Endothelial cell of umbilical vein (primary cell): ENCODE measurements at regions not wholly inside any gene's neighbourhood (a gene's known extent, or its start where the extent isn't known, plus 50 kb on each side); places are given as distances from the start of the nearest gene placed in this dataset.
"Not testable (repeated sequence)": the region's sequence is repeated elsewhere in the genome, so short reads cannot be mapped to it uniquely, and the experiment has no call there.

Experiments
- BruUV-seq: library from RNA; stranded (reverse); fragments of 400-500 nt; replicated peaks from 2 replicates; lab custom pipeline; 2021; lab: Mats Ljungman, UMichigan
- CTCF ChIA-PET: fragments of 300-600, 350-600 bp; sonication (Branson Sonifier 250); formaldehyde crosslinking; loops from one replicate; lab custom pipeline; 2021; ENCODE audit warnings: antibody characterized with exemption, inconsistent platforms; lab: Charles Lee
- POLR2A ChIA-PET: fragments of 300-600, 350-600 bp; sonication (Branson Sonifier 250); formaldehyde crosslinking; loops from one replicate; lab custom pipeline; 2021; ENCODE audit warnings: antibody characterized with exemption, inconsistent platforms; lab: Charles Lee
- DNase-seq: peaks from one replicate; pipeline ENCODE4 v3.0.0-alpha.2; 2011; ENCODE audit warnings: low read depth, low spot score
- FAIRE-seq: peaks from 2 replicates; lab custom pipeline; 2011; peaks lifted over from hg19 to GRCh38; lab: Jason Lieb, UNC
- H2AFZ ChIP-seq: 2 replicates; pipeline ENCODE4 v1.6.0; 2012; ENCODE audit warnings: low read depth, low read length, control low read depth, inconsistent platforms
- H3K27ac ChIP-seq: 2 replicates; pipeline ENCODE4 v1.5.1; 2011; ENCODE audit warnings: low read depth, mild to moderate bottlenecking, control low read depth, low read length, moderate library complexity; ENCODE audit not compliant: insufficient read depth
- H3K27me3 ChIP-seq, 2 experiments: 2 replicates each; pipeline versions ENCODE4 v1.6.0 to v1.6.1; 2011; ENCODE audit warnings: low read length in 2 of 2, mixed read lengths in 1 of 2; ENCODE audit not compliant: control insufficient read depth in 2 of 2, insufficient read depth in 2 of 2
- H3K36me3 ChIP-seq, 2 experiments: 2 replicates in 1 of 2; 3 replicates in 1 of 2; pipeline ENCODE4 v1.5.1; 2011; ENCODE audit warnings: low read length in 2 of 2, mild to moderate bottlenecking in 1 of 2, moderate library complexity in 1 of 2; ENCODE audit not compliant: control insufficient read depth in 2 of 2, insufficient read depth in 2 of 2; ENCODE audit errors: extremely low read depth in 1 of 2
- H3K4me1 ChIP-seq: 3 replicates; pipeline ENCODE4 v1.5.1; 2011; ENCODE audit warnings: mild to moderate bottlenecking, low read length; ENCODE audit not compliant: control insufficient read depth, insufficient read depth; ENCODE audit errors: extremely low read depth
- H3K4me2 ChIP-seq: 2 replicates; pipeline ENCODE4 v1.6.1; 2011; ENCODE audit warnings: low read length, control low read depth, mixed read lengths; ENCODE audit not compliant: insufficient read depth
- H3K4me3 ChIP-seq, 3 experiments: fragments of 200-600 bp in 1 of 3; sonication (generic), shearing (Covaris generic) in 1 of 3; replicated peaks in 1 of 3; 2 replicates each; pipeline ENCODE4 v1.5.1; 2011 to 2016; ENCODE audit warnings: control low read depth in 3 of 3, low read length in 3 of 3, mild to moderate bottlenecking in 2 of 3, inconsistent platforms in 1 of 3, low read depth in 1 of 3, moderate library complexity in 1 of 3; ENCODE audit not compliant: insufficient read depth in 1 of 3
- H3K79me2 ChIP-seq: 2 replicates; pipeline ENCODE4 v1.6.0; 2012; ENCODE audit warnings: low read length, inconsistent platforms; ENCODE audit not compliant: control insufficient read depth, insufficient read depth
- H3K9ac ChIP-seq: replicated peaks from 2 replicates; pipeline ENCODE3; 2011; ENCODE audit warnings: low read length, control low read depth; ENCODE audit not compliant: insufficient read depth; ENCODE audit errors: extremely low read depth
- H3K9me1 ChIP-seq: replicated peaks from 3 replicates; pipeline ENCODE4 v1.6.0; 2011; ENCODE audit warnings: mild to moderate bottlenecking, low read length; ENCODE audit not compliant: control insufficient read depth, insufficient read depth; ENCODE audit errors: extremely low read depth
- H3K9me3 ChIP-seq: replicated peaks from 2 replicates; pipeline ENCODE4 v1.5.1; 2012; ENCODE audit warnings: low read length, inconsistent platforms; ENCODE audit not compliant: control insufficient read depth, insufficient read depth
- H4K20me1 ChIP-seq: replicated peaks from 2 replicates; pipeline ENCODE3; 2011; ENCODE audit warnings: mild to moderate bottlenecking, low read length; ENCODE audit not compliant: control insufficient read depth, insufficient read depth; ENCODE audit errors: extremely low read depth
- EZH2 ChIP-seq: IDR thresholded peaks from 2 replicates; pipeline ENCODE4 v1.6.1; 2012; ENCODE audit warnings: borderline replicate concordance, low read depth, mild to moderate bottlenecking, moderate library complexity, low read length, inconsistent platforms; ENCODE audit not compliant: severe bottlenecking
- FOS ChIP-seq: IDR thresholded peaks from 2 replicates; pipeline ENCODE4 v1.6.1; 2011; ENCODE audit warnings: mild to moderate bottlenecking, low read length, moderate library complexity, borderline replicate concordance; ENCODE audit not compliant: insufficient read depth
- GATA2 ChIP-seq: IDR thresholded peaks from 2 replicates; pipeline ENCODE4 v1.7.0; 2011; ENCODE audit warnings: low read depth, mild to moderate bottlenecking, moderate library complexity, mixed read lengths, low read length; ENCODE audit not compliant: insufficient read length, insufficient read depth
- JUN ChIP-seq: IDR thresholded peaks from 2 replicates; pipeline ENCODE4 v1.6.1; 2011; ENCODE audit warnings: borderline replicate concordance, low read depth; ENCODE audit not compliant: insufficient read length, insufficient read depth
- MYC ChIP-seq: IDR thresholded peaks from one replicate; pipeline ENCODE4 v1.6.1; 2011; ENCODE audit warnings: mild to moderate bottlenecking, low read depth, low read length
- POLR2A ChIP-seq: IDR thresholded peaks from 2 replicates; pipeline ENCODE4 v1.6.1; 2012; ENCODE audit warnings: low read depth, mild to moderate bottlenecking, control low read depth, low read length
- POLR2AphosphoS5 ChIP-seq: IDR thresholded peaks from 2 replicates; pipeline ENCODE4 v1.6.1; 2012; ENCODE audit warnings: low read depth, mild to moderate bottlenecking, control low read depth, low read length, moderate library complexity; ENCODE audit not compliant: insufficient read depth
- dilution Hi-C: fragments of 300-500 bp; cut with MboI; formaldehyde crosslinking; loops from one replicate; pipeline ENCODE4 v1.15.0; 2019; ENCODE audit warnings: low sequenced_read_pairs; ENCODE audit not compliant: extremely low pct_ligation_motif_present
- intact Hi-C: fragments of 100-400 bp; cut with micrococcal nuclease; formaldehyde crosslinking; loops from one replicate; pipeline ENCODE4 v1.10.0; 2022
- TF ChIP-seq, protein P1 (sequence below), 2 donors: IDR thresholded peaks; 1 replicate in 1 of 2; 2 replicates in 1 of 2; pipeline ENCODE4 v1.5.1; 2011; ENCODE audit warnings: low read length in 2 of 2, mild to moderate bottlenecking in 2 of 2, moderate library complexity in 2 of 2, control low read depth in 1 of 2, inconsistent platforms in 1 of 2, low read depth in 1 of 2; ENCODE audit not compliant: insufficient read depth in 1 of 2; ENCODE audit errors: extremely low read depth in 1 of 2
- TF ChIP-seq, protein P2 (sequence below): IDR thresholded peaks from 2 replicates; pipeline ENCODE4 v1.6.1; 2011; ENCODE audit not compliant: insufficient read depth, insufficient read length

DNA sequence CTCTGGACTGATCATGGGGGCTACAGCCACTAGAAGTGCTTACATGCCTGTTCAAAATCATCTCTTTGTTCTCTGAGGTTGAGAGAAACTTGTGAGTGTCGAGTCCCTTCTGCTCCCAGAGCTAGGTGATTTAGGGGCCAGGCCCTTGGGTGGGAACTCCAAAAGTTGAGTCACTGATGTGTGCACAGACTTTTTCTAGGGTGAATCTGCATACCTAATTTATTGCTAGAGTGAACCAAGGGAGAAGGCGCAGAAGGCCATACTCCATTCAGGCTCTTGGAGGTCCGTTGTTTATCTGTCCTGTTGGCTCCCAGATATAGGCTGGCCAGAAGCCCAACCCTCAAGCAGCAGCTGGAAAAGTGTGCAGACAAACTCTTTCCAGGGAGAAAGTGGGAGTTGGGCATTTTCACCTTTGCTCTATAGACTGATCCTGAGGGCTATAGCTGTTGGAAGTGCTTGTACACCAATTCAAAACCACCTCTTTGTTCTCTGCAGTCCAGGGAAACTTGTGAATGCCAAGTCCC, 80.8 kb upstream of the ARX start:
- no peaks in the 10 kb centered on the region for H3K9me1 ChIP-seq
- ChIA-PET POLR2A (no interaction called here), CTCF (interaction anchor here (0.8 kb wide), 1 partner anchor 258 kb away, joined by 3 read pairs; no protein-coding TSS in a partner anchor)
- H3K9me3 ChIP-seq = no peaks in the 10 kb centered on the region
- no peak overlapping the region for H3K4me2 ChIP-seq
- H4K20me1 ChIP-seq = no peaks in the 10 kb centered on the region
- H3K27me3 ChIP-seq = no peaks in the 10 kb centered on the region
- no peak overlapping the region for H3K9ac ChIP-seq
- DNase-seq = no peak
- no peak for FAIRE-seq
- no peak overlapping the region for H2AFZ ChIP-seq
- intact Hi-C loops (no loop called here), dilution Hi-C loops (no loop called here)
- H3K4me1 ChIP-seq = no peaks in the 10 kb centered on the region
- no peak overlapping the region for H3K27ac ChIP-seq
- H3K4me3 ChIP-seq = no peak overlapping the region
- no peaks in the 10 kb centered on the region for H3K79me2 ChIP-seq
- BruUV-seq = no TSS peak
- no peaks in the 10 kb centered on the region for H3K36me3 ChIP-seq
- TF ChIP-seq JUN = no peak
- no peak for TF ChIP-seq POLR2A
- TF ChIP-seq MYC = no peak
- TF ChIP-seq, protein P1, sequence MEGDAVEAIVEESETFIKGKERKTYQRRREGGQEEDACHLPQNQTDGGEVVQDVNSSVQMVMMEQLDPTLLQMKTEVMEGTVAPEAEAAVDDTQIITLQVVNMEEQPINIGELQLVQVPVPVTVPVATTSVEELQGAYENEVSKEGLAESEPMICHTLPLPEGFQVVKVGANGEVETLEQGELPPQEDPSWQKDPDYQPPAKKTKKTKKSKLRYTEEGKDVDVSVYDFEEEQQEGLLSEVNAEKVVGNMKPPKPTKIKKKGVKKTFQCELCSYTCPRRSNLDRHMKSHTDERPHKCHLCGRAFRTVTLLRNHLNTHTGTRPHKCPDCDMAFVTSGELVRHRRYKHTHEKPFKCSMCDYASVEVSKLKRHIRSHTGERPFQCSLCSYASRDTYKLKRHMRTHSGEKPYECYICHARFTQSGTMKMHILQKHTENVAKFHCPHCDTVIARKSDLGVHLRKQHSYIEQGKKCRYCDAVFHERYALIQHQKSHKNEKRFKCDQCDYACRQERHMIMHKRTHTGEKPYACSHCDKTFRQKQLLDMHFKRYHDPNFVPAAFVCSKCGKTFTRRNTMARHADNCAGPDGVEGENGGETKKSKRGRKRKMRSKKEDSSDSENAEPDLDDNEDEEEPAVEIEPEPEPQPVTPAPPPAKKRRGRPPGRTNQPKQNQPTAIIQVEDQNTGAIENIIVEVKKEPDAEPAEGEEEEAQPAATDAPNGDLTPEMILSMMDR (IDR thresholded peaks at IDR 0.05; ENCODE audit: extremely low read depth in 1 of 2, insufficient read depth in 1 of 2, low read depth in 1 of 2, low read length in 2 of 2) = no peak
- TF ChIP-seq, protein P2, sequence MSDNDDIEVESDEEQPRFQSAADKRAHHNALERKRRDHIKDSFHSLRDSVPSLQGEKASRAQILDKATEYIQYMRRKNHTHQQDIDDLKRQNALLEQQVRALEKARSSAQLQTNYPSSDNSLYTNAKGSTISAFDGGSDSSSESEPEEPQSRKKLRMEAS = no peak
- TF ChIP-seq GATA2 = no peak
- no peak for TF ChIP-seq EZH2
- TF ChIP-seq FOS = no peak
- TF ChIP-seq POLR2AphosphoS5 = no peak

DNA sequence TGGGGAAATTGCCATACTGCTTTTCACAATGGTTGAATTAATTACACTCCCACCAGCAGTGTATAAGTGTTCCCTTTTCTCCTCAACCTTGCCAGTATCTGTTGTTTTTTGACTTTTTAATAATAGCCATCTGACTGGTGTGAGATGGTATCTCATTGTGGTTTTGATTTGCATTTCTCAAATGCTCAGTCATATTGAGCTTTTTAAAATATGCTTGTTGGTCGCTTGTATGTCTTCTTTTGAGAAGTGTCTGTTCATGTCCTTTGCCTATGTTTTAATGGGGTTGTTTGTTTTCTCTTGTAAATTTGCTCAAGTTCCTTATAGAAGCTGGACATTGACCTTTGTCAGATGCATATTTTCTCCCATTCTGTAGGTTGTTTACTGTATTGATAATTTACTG, 75.4 kb upstream of the ARX start:
- H3K4me3 ChIP-seq, H3K9ac ChIP-seq, H3K9me1 ChIP-seq, FAIRE-seq, H3K4me1 ChIP-seq, H4K20me1 ChIP-seq, POLR2A ChIA-PET, BruUV-seq, CTCF ChIA-PET, H3K36me3 ChIP-seq, H3K79me2 ChIP-seq, H2AFZ ChIP-seq, H3K27me3 ChIP-seq, intact Hi-C loops, H3K27ac ChIP-seq, DNase-seq, H3K4me2 ChIP-seq, H3K9me3 ChIP-seq, dilution Hi-C loops: not testable (repeated sequence)
